HepG2 (cell line): ENCODE measurements at regions not wholly inside any gene's neighbourhood (a gene's known extent, or its start where the extent isn't known, plus 50 kb on each side); places are given as distances from the start of the nearest gene placed in this dataset.

Experiments used
- ATAC-seq: fragments of 200-7000 bp; cut with Tn5 transposase; 3 replicates; pipeline ENCODE4 v1.9.1; 2020; ENCODE audit warnings: mild to moderate bottlenecking, moderate library complexity
- BruUV-seq: library from RNA; stranded (reverse); fragments of 400-500 nt; replicated peaks from 2 replicates; lab custom pipeline; 2021; lab: Mats Ljungman, UMichigan
- CTCF ChIA-PET: fragments of 300-600 bp; formaldehyde crosslinking; extraction: SDS; loops from one replicate; lab custom pipeline; 2021; ENCODE audit warnings: low total read pairs, inconsistent platforms, low intra/inter-chr PET ratio; lab: Yijun Ruan, JAX
- POLR2A ChIA-PET: fragments of 350-600 bp; sonication (Branson Sonifier 250); formaldehyde crosslinking; loops from one replicate; lab custom pipeline; 2020; ENCODE audit warnings: antibody characterized with exemption, inconsistent platforms; lab: Yijun Ruan, JAX
- DNase-seq: peaks from one replicate; pipeline ENCODE4 v3.0.0-alpha.2; 2015; ENCODE audit warnings: low spot score
- FAIRE-seq: peaks from 3 replicates; lab custom pipeline; 2011; peaks lifted over from hg19 to GRCh38; lab: Jason Lieb, UNC
- H2AFZ ChIP-seq: one replicate; pipeline ENCODE4 v1.6.1; 2011; ENCODE audit warnings: low read length, inconsistent platforms
- H3K27ac ChIP-seq: fragments of 300-600 bp; 3 replicates; pipeline ENCODE4 v1.8.0; 2011; ENCODE audit warnings: mixed run types, mild to moderate bottlenecking, mixed read lengths, low read length, inconsistent platforms; ENCODE audit not compliant: insufficient read depth; ENCODE audit errors: extremely low read length
- H3K27me3 ChIP-seq, 2 experiments: fragments of 200-600 bp in 1 of 2; 2 replicates in 1 of 2; 3 replicates in 1 of 2; pipeline versions ENCODE4 v1.6.0 to v1.8.0; 2011; ENCODE audit warnings: low read length in 2 of 2, mild to moderate bottlenecking in 2 of 2, moderate library complexity in 2 of 2, inconsistent platforms in 1 of 2; ENCODE audit not compliant: insufficient read depth in 2 of 2, control insufficient read depth in 1 of 2
- H3K36me3 ChIP-seq, 2 experiments: fragments of 200-600 bp in 1 of 2; replicated peaks in 1 of 2; 2 replicates in 1 of 2; 3 replicates in 1 of 2; pipeline versions ENCODE4 v1.5.1 to v1.8.0; 2011; ENCODE audit warnings: low read length in 2 of 2, inconsistent platforms in 1 of 2; ENCODE audit not compliant: insufficient read depth in 2 of 2, control insufficient read depth in 1 of 2
- H3K4me1 ChIP-seq: 2 replicates; pipeline ENCODE4 v1.5.1; 2012; ENCODE audit warnings: low read length, inconsistent platforms; ENCODE audit not compliant: insufficient read depth
- H3K4me2 ChIP-seq: 2 replicates; pipeline ENCODE4 v1.6.0; 2011; ENCODE audit warnings: low read depth, low read length, inconsistent platforms
- H3K4me3 ChIP-seq, 3 experiments: fragments of 200-600 bp in 1 of 3; sonication (generic), shearing (Covaris generic) in 1 of 3; replicated peaks in 1 of 3; 2 replicates each; pipeline ENCODE4 v1.5.1; 2011 to 2016; ENCODE audit warnings: low read length in 3 of 3, inconsistent platforms in 2 of 3, low read depth in 2 of 3, mild to moderate bottlenecking in 2 of 3, control low read depth in 1 of 3, mixed read lengths in 1 of 3; ENCODE audit not compliant: insufficient read depth in 1 of 3
- H3K79me2 ChIP-seq: one replicate; pipeline ENCODE4 v1.6.1; 2011; ENCODE audit warnings: low read length, inconsistent platforms; ENCODE audit not compliant: insufficient read depth
- H3K9ac ChIP-seq: 2 replicates; pipeline ENCODE4 v1.6.0; 2011; ENCODE audit warnings: mild to moderate bottlenecking, low read depth, low read length, inconsistent platforms; ENCODE audit not compliant: insufficient read depth
- H3K9me3 ChIP-seq: 2 replicates; pipeline ENCODE4 v1.5.1; 2012; ENCODE audit warnings: mild to moderate bottlenecking, low read length
- H4K20me1 ChIP-seq: 2 replicates; pipeline ENCODE4 v1.6.0; 2011; ENCODE audit warnings: inconsistent platforms, mild to moderate bottlenecking, low read length, moderate library complexity; ENCODE audit not compliant: insufficient read depth
- IRF2 ChIP-seq: IDR thresholded peaks from 2 replicates; pipeline ENCODE4 v1.6.1; 2018; ENCODE audit warnings: missing genetic modification reagents, missing compliant biosample characterization
- MAF1 ChIP-seq: sonication (generic); formaldehyde crosslinking; IDR thresholded peaks from 2 replicates; pipeline ENCODE4 v1.5.0; 2020; ENCODE audit warnings: missing genetic modification reagents, borderline replicate concordance
- WGBS: methylation state at CpG from one replicate; pipeline ENCODE4 v1.1.6; 2017; ENCODE audit warnings: low lambda C conversion rate; 5-methylcytosine and 5-hydroxymethylcytosine counted together
- in situ Hi-C: cut with HindIII; loops from 2 replicates; pipeline ENCODE4 v1.10.0; 2017; ENCODE audit warnings: low pct_unique_long_range_greater_than_20kb; ENCODE audit not compliant: extremely low pct_ligation_motif_present
- intact Hi-C: fragments of 100-400 bp; cut with micrococcal nuclease; formaldehyde crosslinking; loops from one replicate; pipeline ENCODE4 v1.10.0; 2022; ENCODE audit not compliant: unreplicated experiment
- TF ChIP-seq, protein P1 (sequence below): sonication (generic); formaldehyde crosslinking; IDR thresholded peaks from 2 replicates; pipeline ENCODE4 v1.5.0; 2020; ENCODE audit warnings: mild to moderate bottlenecking, missing genetic modification reagents
- TF ChIP-seq, protein P2 (sequence below): sonication (generic); formaldehyde crosslinking; IDR thresholded peaks from 2 replicates; pipeline ENCODE4 v1.5.0; 2020; ENCODE audit warnings: mild to moderate bottlenecking, missing genetic modification reagents

- no peak overlapping the region for H2AFZ ChIP-seq
- no peak overlapping the region for H3K4me2 ChIP-seq
- no peaks in the 10 kb centered on the region for H3K79me2 ChIP-seq
- H3K4me1 ChIP-seq = no peaks in the 10 kb centered on the region
- H3K4me3 ChIP-seq = no peak overlapping the region
- BruUV-seq = no TSS peak
- DNase-seq (no peak), ATAC-seq (no peak), FAIRE-seq (no peak)
- in situ Hi-C loops (no loop called here), intact Hi-C loops (loop anchor here (5.0 kb wide), 1 partner anchor 37 kb away; no protein-coding TSS in a partner anchor)
- H3K9ac ChIP-seq = no peak overlapping the region
- 26% methylated on average over 2 of the region's 2 CpGs for WGBS
- no peaks in the 10 kb centered on the region for H4K20me1 ChIP-seq
- H3K9me3 ChIP-seq = no peaks in the 10 kb centered on the region
- POLR2A ChIA-PET = no interaction called here
- CTCF ChIA-PET = no interaction called here
- no peak for TF ChIP-seq MAF1
- TF ChIP-seq, protein P1, sequence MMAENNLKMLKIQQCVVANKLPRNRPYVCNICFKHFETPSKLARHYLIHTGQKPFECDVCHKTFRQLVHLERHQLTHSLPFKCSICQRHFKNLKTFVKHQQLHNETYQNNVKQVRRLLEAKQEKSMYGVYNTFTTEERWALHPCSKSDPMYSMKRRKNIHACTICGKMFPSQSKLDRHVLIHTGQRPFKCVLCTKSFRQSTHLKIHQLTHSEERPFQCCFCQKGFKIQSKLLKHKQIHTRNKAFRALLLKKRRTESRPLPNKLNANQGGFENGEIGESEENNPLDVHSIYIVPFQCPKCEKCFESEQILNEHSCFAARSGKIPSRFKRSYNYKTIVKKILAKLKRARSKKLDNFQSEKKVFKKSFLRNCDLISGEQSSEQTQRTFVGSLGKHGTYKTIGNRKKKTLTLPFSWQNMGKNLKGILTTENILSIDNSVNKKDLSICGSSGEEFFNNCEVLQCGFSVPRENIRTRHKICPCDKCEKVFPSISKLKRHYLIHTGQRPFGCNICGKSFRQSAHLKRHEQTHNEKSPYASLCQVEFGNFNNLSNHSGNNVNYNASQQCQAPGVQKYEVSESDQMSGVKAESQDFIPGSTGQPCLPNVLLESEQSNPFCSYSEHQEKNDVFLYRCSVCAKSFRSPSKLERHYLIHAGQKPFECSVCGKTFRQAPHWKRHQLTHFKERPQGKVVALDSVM = no peak
- H3K27me3 ChIP-seq = no peaks in the 10 kb centered on the region
- H3K27ac ChIP-seq = no peak overlapping the region
- H3K36me3 ChIP-seq = no peaks in the 10 kb centered on the region
Observed at GRCh38 chr17:68714676-68715075, 113.5 kb upstream of the FAM20A start.

- Histone ChIP-seq H2AFZ (no peak overlapping the region), H3K36me3 (no peaks in the 10 kb centered on the region), H3K79me2 (no peaks in the 10 kb centered on the region), H3K4me2 (no peak overlapping the region), H3K9me3 (no peaks in the 10 kb centered on the region), H4K20me1 (no peaks in the 10 kb centered on the region), H3K27me3 (no peaks in the 10 kb centered on the region), H3K4me1 (no peaks in the 10 kb centered on the region), H3K9ac (no peak overlapping the region), H3K27ac (no peak overlapping the region), H3K4me3 (no peak overlapping the region)
- intact Hi-C loops = no loop called here
- in situ Hi-C loops = no loop called here
- FAIRE-seq (no peak), DNase-seq (no peak), ATAC-seq (no peak)
- ChIA-PET CTCF (no interaction called here), POLR2A (no interaction called here)
- no TSS peak for BruUV-seq
- WGBS = 2% methylated on average over 4 of the region's 4 CpGs
- TF ChIP-seq IRF2 (CRISPR knock-in tag) = no peak
- TF ChIP-seq, protein P2, sequence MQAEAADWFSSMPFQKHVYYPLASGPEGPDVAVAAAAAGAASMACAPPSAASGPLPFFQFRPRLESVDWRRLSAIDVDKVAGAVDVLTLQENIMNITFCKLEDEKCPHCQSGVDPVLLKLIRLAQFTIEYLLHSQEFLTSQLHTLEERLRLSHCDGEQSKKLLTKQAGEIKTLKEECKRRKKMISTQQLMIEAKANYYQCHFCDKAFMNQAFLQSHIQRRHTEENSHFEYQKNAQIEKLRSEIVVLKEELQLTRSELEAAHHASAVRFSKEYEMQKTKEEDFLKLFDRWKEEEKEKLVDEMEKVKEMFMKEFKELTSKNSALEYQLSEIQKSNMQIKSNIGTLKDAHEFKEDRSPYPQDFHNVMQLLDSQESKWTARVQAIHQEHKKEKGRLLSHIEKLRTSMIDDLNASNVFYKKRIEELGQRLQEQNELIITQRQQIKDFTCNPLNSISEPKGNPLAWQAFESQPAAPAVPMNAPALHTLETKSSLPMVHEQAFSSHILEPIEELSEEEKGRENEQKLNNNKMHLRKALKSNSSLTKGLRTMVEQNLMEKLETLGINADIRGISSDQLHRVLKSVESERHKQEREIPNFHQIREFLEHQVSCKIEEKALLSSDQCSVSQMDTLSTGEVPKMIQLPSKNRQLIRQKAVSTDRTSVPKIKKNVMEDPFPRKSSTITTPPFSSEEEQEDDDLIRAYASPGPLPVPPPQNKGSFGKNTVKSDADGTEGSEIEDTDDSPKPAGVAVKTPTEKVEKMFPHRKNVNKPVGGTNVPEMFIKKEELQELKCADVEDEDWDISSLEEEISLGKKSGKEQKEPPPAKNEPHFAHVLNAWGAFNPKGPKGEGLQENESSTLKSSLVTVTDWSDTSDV (CRISPR knock-in tag) = no peak
Observed at GRCh38 chr17:68711858-68712257, 110.7 kb upstream of the FAM20A start.
